GM12878 (cell line): ENCODE measurements at regions not wholly inside any gene's neighbourhood (a gene's known extent, or its start where the extent isn't known, plus 50 kb on each side); places are given as distances from the start of the nearest gene placed in this dataset.

Source experiments
- CHD2 ChIP-seq: IDR thresholded peaks from 2 replicates; pipeline ENCODE4 v1.6.1; 2011; ENCODE audit warnings: low read depth, low read length, improper control_type of control experiment, borderline replicate concordance
- EZH2 ChIP-seq: IDR thresholded peaks from 2 replicates; pipeline ENCODE4 v1.6.1; 2012; ENCODE audit warnings: low read depth, mild to moderate bottlenecking, control low read depth, inconsistent platforms, low read length, borderline replicate concordance; ENCODE audit not compliant: control insufficient read depth
- MYC ChIP-seq: IDR thresholded peaks from 2 replicates; pipeline ENCODE4 v1.6.1; 2011; ENCODE audit warnings: mild to moderate bottlenecking, low read length, moderate library complexity, inconsistent platforms; ENCODE audit not compliant: insufficient read depth, insufficient replicate concordance, insufficient read length, severe bottlenecking
- POLR2AphosphoS5 ChIP-seq: IDR thresholded peaks from 2 replicates; pipeline ENCODE4 v1.6.1; 2011; ENCODE audit warnings: mild to moderate bottlenecking, low read length, inconsistent platforms
- RAD21 ChIP-seq: IDR thresholded peaks from 2 replicates; pipeline ENCODE4 v1.6.1; 2011; ENCODE audit warnings: mild to moderate bottlenecking, low read depth, low read length, moderate library complexity; ENCODE audit not compliant: insufficient read depth
- SIN3A ChIP-seq: IDR thresholded peaks from 2 replicates; pipeline ENCODE4 v1.6.1; 2012; ENCODE audit warnings: low read depth, low read length, improper control_type of control experiment
- SIX5 ChIP-seq: IDR thresholded peaks from 2 replicates; pipeline ENCODE4 v1.6.1; 2011; ENCODE audit warnings: mild to moderate bottlenecking, low read depth, low read length, moderate library complexity; ENCODE audit not compliant: severe bottlenecking
- SMC3 ChIP-seq: IDR thresholded peaks from 2 replicates; pipeline ENCODE4 v1.6.1; 2011; ENCODE audit warnings: low read length, improper control_type of control experiment, borderline replicate concordance
- ZNF384 ChIP-seq: IDR thresholded peaks from 2 replicates; pipeline ENCODE4 v1.6.1; 2012; ENCODE audit warnings: low read depth, mild to moderate bottlenecking, low read length, improper control_type of control experiment, borderline replicate concordance
- ZZZ3 ChIP-seq: IDR thresholded peaks from 2 replicates; pipeline ENCODE4 v1.6.1; 2011; ENCODE audit warnings: low read depth; ENCODE audit not compliant: control insufficient read depth, insufficient read length
- TF ChIP-seq, protein P1 (sequence below), 3 experiments: IDR thresholded peaks in 2 of 3; conservative IDR thresholded peaks in 1 of 3; 2 replicates each; pipeline ENCODE4 v1.5.1; 2011; ENCODE audit warnings: low read depth in 3 of 3, low read length in 3 of 3, mild to moderate bottlenecking in 3 of 3, control low read depth in 2 of 3, moderate library complexity in 2 of 3, inconsistent platforms in 1 of 3, mixed read lengths in 1 of 3; ENCODE audit not compliant: control insufficient read depth in 2 of 3, insufficient read depth in 1 of 3; ENCODE audit errors: extremely low read depth in 1 of 3
- TF ChIP-seq, protein P2 (sequence below): IDR thresholded peaks from 2 replicates; pipeline ENCODE4 v1.6.1; 2011; ENCODE audit warnings: low read depth, mild to moderate bottlenecking, low read length, moderate library complexity, borderline replicate concordance; ENCODE audit errors: extremely low read depth

DNA sequence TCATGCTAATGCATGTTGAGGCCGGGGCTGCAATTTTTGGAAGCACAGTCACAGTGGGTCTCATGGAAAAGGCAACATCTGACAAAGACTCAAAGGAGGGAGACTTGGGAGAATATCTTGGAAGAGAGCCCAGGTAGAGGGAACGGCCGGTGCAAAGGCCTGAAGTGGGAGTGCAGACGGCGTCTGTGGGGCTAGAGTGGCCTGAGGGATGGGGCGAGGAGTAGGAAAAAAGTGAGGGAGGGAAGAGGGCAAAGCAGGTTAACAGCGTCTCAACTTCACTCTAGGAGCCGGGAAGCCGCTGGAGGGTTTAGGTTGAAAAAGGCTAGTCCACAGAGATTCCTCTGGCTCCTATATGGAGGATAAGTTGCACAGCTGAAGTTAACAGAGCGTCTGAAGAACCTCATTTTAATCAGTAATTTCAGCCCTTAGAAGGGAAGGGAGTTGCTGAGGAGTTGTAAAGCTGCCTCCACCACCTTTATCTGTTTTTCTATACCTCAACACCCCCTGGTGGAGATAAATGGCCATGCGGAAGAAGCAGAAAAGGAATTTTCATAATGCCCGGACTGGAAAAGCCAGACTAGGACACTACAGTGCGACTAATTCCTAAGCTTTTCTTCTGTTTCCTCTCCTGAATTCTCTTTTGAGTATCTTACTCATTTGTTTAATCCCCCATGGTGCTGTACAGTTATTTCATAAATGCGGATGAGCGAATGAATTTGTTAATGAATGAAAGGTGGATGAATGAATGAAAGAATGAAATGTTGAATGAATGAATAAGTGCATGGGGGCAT lies 78.7 kb upstream of the ZNF281 start:
- TF ChIP-seq, protein P1, sequence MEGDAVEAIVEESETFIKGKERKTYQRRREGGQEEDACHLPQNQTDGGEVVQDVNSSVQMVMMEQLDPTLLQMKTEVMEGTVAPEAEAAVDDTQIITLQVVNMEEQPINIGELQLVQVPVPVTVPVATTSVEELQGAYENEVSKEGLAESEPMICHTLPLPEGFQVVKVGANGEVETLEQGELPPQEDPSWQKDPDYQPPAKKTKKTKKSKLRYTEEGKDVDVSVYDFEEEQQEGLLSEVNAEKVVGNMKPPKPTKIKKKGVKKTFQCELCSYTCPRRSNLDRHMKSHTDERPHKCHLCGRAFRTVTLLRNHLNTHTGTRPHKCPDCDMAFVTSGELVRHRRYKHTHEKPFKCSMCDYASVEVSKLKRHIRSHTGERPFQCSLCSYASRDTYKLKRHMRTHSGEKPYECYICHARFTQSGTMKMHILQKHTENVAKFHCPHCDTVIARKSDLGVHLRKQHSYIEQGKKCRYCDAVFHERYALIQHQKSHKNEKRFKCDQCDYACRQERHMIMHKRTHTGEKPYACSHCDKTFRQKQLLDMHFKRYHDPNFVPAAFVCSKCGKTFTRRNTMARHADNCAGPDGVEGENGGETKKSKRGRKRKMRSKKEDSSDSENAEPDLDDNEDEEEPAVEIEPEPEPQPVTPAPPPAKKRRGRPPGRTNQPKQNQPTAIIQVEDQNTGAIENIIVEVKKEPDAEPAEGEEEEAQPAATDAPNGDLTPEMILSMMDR (IDR thresholded peaks at IDR 0.05 in 2 of 3, conservative IDR thresholded peaks at IDR 0.05 in 1 of 3; ENCODE audit: control insufficient read depth in 2 of 3, extremely low read depth in 1 of 3, insufficient read depth in 1 of 3, low read depth in 3 of 3, low read length in 3 of 3), result peak; percentile 72 to 90 (median 86)
- TF ChIP-seq POLR2AphosphoS5 (no peak), EZH2 (no peak), SIX5 (no peak), RAD21 (peak; percentile 99), ZNF384 (no peak), MYC (no peak), SMC3 (peak; percentile 98), SIN3A (no peak), CHD2 (no peak), ZZZ3 (no peak)
- TF ChIP-seq, protein P2, sequence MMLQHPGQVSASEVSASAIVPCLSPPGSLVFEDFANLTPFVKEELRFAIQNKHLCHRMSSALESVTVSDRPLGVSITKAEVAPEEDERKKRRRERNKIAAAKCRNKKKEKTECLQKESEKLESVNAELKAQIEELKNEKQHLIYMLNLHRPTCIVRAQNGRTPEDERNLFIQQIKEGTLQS, result no peak
